GM18909 (cell line): ENCODE measurements at regions not wholly inside any gene's neighbourhood (a gene's known extent, or its start where the extent isn't known, plus 50 kb on each side); places are given as distances from the start of the nearest gene placed in this dataset.
"Not testable (repeated sequence)": the region's sequence is repeated elsewhere in the genome, so short reads cannot be mapped to it uniquely, and the experiment has no call there.

Experiments
- ATAC-seq: cut with Tn5 transposase; IDR thresholded peaks from one replicate; pipeline ENCODE4 v1.9.1; 2021; ENCODE audit warnings: mild to moderate bottlenecking; ENCODE audit not compliant: unreplicated experiment, poor library complexity

GRCh38 chr5:163569284-163569683, 63.9 kb downstream of the MAT2B start:
- no peak for ATAC-seq

- ATAC-seq = no peak
These were observed 66.3 kb downstream of the MAT2B start for GRCh38 chr5:163571744-163572143.

- no peak for ATAC-seq
These were observed 69.3 kb downstream of the MAT2B start for GRCh38 chr5:163574472-163575440.

GRCh38 chr5:163578652-163579051, 73.2 kb downstream of the MAT2B start:
- no peak for ATAC-seq

GRCh38 chr5:163579729-163580128, 74.3 kb downstream of the MAT2B start:
- ATAC-seq = no peak

GRCh38 chr5:163580516-163580915, 75.1 kb downstream of the MAT2B start:
- ATAC-seq = no peak

GRCh38 chr5:163583491-163584153, 78.2 kb downstream of the MAT2B start:
- ATAC-seq = not testable (repeated sequence)

GRCh38 chr5:163585206-163585605, 79.8 kb downstream of the MAT2B start:
- ATAC-seq = no peak

- ATAC-seq = no peak
These were observed 81.1 kb downstream of the MAT2B start for GRCh38 chr5:163586531-163586956.

GRCh38 chr5:163594951-163595350, 89.5 kb downstream of the MAT2B start:
- ATAC-seq = no peak

- no peak for ATAC-seq
These were observed 90.7 kb downstream of the MAT2B start for GRCh38 chr5:163595932-163596607.

GRCh38 chr5:163596608-163597315, 91.3 kb downstream of the MAT2B start:
- ATAC-seq = no peak

GRCh38 chr5:163604013-163604412, 98.6 kb downstream of the MAT2B start:
- ATAC-seq = no peak

GRCh38 chr5:163607256-163607655, 101.8 kb downstream of the MAT2B start:
- no peak for ATAC-seq

GRCh38 chr5:163608621-163609020, 103.2 kb downstream of the MAT2B start:
- ATAC-seq = no peak

- no peak for ATAC-seq
These were observed 104.5 kb downstream of the MAT2B start for GRCh38 chr5:163609910-163610309.

GRCh38 chr5:163612358-163613149, 107.1 kb downstream of the MAT2B start:
- no peak for ATAC-seq

- no peak for ATAC-seq
These were observed 107.7 kb downstream of the MAT2B start for GRCh38 chr5:163613150-163613442.

GRCh38 chr5:163614787-163615186, 109.4 kb downstream of the MAT2B start:
- no peak for ATAC-seq
